ENCODE measurements at regions not wholly inside any gene's neighbourhood (a gene's known extent, or its start where the extent isn't known, plus 50 kb on each side); places are given as distances from the start of the nearest gene placed in this dataset.
A peak's percentile ranks its signal among the peaks of the same experiment; 100 is the strongest.

DNA sequence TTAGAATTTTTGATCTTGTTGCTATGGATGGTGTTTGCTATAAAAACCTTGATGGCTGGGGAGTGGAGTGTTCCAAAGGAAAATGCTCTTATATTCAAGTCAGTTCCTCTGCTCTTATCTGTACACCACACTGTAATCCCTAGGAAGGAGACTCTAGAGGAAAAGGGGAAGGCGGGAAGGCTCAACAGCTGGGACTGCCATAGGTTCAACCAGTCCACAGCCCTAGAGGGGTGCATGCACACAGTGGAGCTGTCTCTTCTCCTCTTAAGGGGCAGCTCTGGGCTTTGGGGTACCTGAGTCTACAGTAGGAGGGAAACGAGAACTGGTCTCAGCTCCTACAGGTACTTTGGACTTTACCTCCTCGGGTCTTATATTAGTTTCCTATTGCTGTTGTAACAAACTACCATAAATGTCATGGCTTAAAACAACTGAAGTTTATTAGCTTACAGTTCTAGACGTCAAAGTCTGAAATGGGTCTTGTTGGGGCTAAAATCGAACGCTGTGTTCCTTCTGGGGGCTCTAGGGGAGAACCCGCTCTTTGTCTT, 77.2 kb upstream of the ZBED5 start:
- WGBS, 2 experiments (ENCODE audit: extremely low coverage in 1 of 2, insufficient coverage in 1 of 2, insufficient read length in 1 of 2, insufficient replicate concordance in 2 of 2, low coverage in 1 of 2, low lambda C conversion rate in 2 of 2, missing lambda C conversion rate in 1 of 2) = 84% methylated on average over 7 of the region's 7 CpGs; no CpG with 5 or more reads in 1 of the 2 experiments
- no peak overlapping the region for H3K56ac ChIP-seq (replicated peaks; ENCODE audit: insufficient read length, low read depth, low read length)
- peaks cover 0 to 7% (median 6%) of the 10 kb centered on the region in 4 experiments; a peak in 5 of 7 replicates for H3K27me3 ChIP-seq (replicated peaks in 1 of 4; ENCODE audit: control insufficient read depth in 3 of 4, extremely low read depth in 1 of 4, insufficient read depth in 3 of 4, low read length in 3 of 4)
- ChIA-PET POLR2A (ENCODE audit: partially characterized antibody) (interaction anchor here (0.8 to 2.4 kb wide), 5 partner anchors 74 to 155 kb away, joined by 3 to 18 read pairs (median 3); partner anchors contain the start of gene EIF4G2), CTCF (ENCODE audit: partially characterized antibody) (interaction anchor here (0.6 to 3.0 kb wide), 13 partner anchors 47 to 289 kb away, joined by 3 to 82 read pairs (median 5); no protein-coding TSS in a partner anchor)
- H3K27ac ChIP-seq (ENCODE audit: low read depth, low read length) = no peak overlapping the region
- FAIRE-seq (no peak), DNase-seq (ENCODE audit: low read depth in 1 of 2, low spot score in 2 of 2) (no peak)
- H2AFZ ChIP-seq (ENCODE audit: low read length) = no peak overlapping the region
- H3K18ac ChIP-seq (ENCODE audit: extremely low read depth, low read length) = no peak overlapping the region
- H4K20me1 ChIP-seq (replicated peaks in 1 of 2; ENCODE audit: control insufficient read depth in 1 of 2, insufficient read depth in 2 of 2, low read length in 2 of 2) = no peaks in the 10 kb centered on the region
- TF ChIP-seq BACH1 (IDR thresholded peaks at IDR 0.05; ENCODE audit: low read length) (no peak), YY1 (IDR thresholded peaks at IDR 0.05; ENCODE audit: low read depth, low read length) (no peak), RXRA (IDR thresholded peaks at IDR 0.05; ENCODE audit: insufficient read depth, low read depth, low read length) (no peak), TAF7 (optimal IDR thresholded peaks at IDR 0.05; ENCODE audit: borderline replicate concordance, low read depth, low read length) (no peak), RAD21 (IDR thresholded peaks at IDR 0.05 in 1 of 2, conservative IDR thresholded peaks at IDR 0.05 in 1 of 2; ENCODE audit: low read depth in 2 of 2, low read length in 2 of 2) (no peak), TBP (IDR thresholded peaks at IDR 0.05; ENCODE audit: low read depth, low read length) (no peak), RNF2 (IDR thresholded peaks at IDR 0.05; ENCODE audit: borderline replicate concordance, low read depth, low read length, missing control alignments, poor library complexity, severe bottlenecking) (no peak), KDM5A (IDR thresholded peaks at IDR 0.05; ENCODE audit: low read length) (no peak), POLR2AphosphoS5 (IDR thresholded peaks at IDR 0.05; ENCODE audit: low read depth, low read length) (no peak), SIX5 (IDR thresholded peaks at IDR 0.05; ENCODE audit: low read depth, low read length) (no peak), CREB1 (IDR thresholded peaks at IDR 0.05) (no peak), SIN3A (conservative IDR thresholded peaks at IDR 0.05 in 1 of 2, IDR thresholded peaks at IDR 0.05 in 1 of 2; ENCODE audit: low read depth in 1 of 2, low read length in 2 of 2) (no peak)
- peaks cover 12% of the 10 kb centered on the region for H3K23me2 ChIP-seq (ENCODE audit: low read depth, low read length)
- H3K79me2 ChIP-seq (ENCODE audit: control insufficient read depth in 1 of 2, insufficient read depth in 2 of 2, low read length in 2 of 2) = no peaks in the 10 kb centered on the region
- no peak overlapping the region for H2BK120ac ChIP-seq (replicated peaks; ENCODE audit: low read depth, low read length)
- no peak overlapping the region; a peak in 1 of 4 replicates for H3K4me2 ChIP-seq (ENCODE audit: insufficient read depth in 1 of 2, low read depth in 2 of 2, low read length in 2 of 2)
- no peaks in the 10 kb centered on the region for H3K79me1 ChIP-seq (ENCODE audit: low read depth, low read length)
- H2BK5ac ChIP-seq (ENCODE audit: low read depth, low read length) = no peak overlapping the region
- no peaks in the 10 kb centered on the region for H3K36me3 ChIP-seq (ENCODE audit: control insufficient read depth in 2 of 4, insufficient read depth in 4 of 4, low read length in 3 of 4)
- H3K14ac ChIP-seq (ENCODE audit: insufficient read length) = no peak overlapping the region
- H4K91ac ChIP-seq (replicated peaks; ENCODE audit: insufficient read length, low read length) = no peak overlapping the region
- no peak overlapping the region for H3K23ac ChIP-seq (ENCODE audit: insufficient read length)
- H3K4me1 ChIP-seq (replicated peaks in 1 of 4; ENCODE audit: control insufficient read depth in 3 of 4, insufficient read depth in 4 of 4, low read length in 3 of 4) = peaks cover 3 to 14% (median 5%) of the 10 kb centered on the region in 4 experiments; a peak in 4 of 7 replicates
- H3K4ac ChIP-seq (replicated peaks; ENCODE audit: insufficient read length, low read depth, low read length) = no peak overlapping the region
- 0 out of 2 replicates have a peak overlapping the region, but pooled peaks have one; percentile 23 for H2BK20ac ChIP-seq (ENCODE audit: low read length)
- peak overlapping the region in 1 of 4 experiments; percentile 76; a peak in 1 of 8 replicates for H3K4me3 ChIP-seq (ENCODE audit: extremely low read depth in 1 of 4, insufficient read depth in 2 of 4, low read depth in 3 of 4, low read length in 4 of 4)
- no peak overlapping the region for H2AK5ac ChIP-seq (ENCODE audit: low read depth, low read length)
- no peak overlapping the region for H4K5ac ChIP-seq (ENCODE audit: insufficient read length, low read depth, low read length)
- H3K9ac ChIP-seq (replicated peaks in 1 of 4; ENCODE audit: extremely low read depth in 1 of 4, low read depth in 3 of 4, low read length in 3 of 4) = no peak overlapping the region
- H4K8ac ChIP-seq (ENCODE audit: extremely low read depth, insufficient read depth, low read length) = no peak overlapping the region
- no peak overlapping the region for H2BK12ac ChIP-seq (ENCODE audit: low read depth, low read length)
- H3K9me3 ChIP-seq (ENCODE audit: insufficient read depth in 2 of 2, low read depth in 1 of 2, low read length in 1 of 2) = no peaks in the 10 kb centered on the region; a peak in 1 of 4 replicates
- no peak overlapping the region for H2BK15ac ChIP-seq (ENCODE audit: low read length)

Measured in H1 (cell line).